Lung (tissue), 11 donors: ENCODE measurements at regions not wholly inside any gene's neighbourhood (a gene's known extent, or its start where the extent isn't known, plus 50 kb on each side); places are given as distances from the start of the nearest gene placed in this dataset.

Experiments
- ATAC-seq: fragments of 200-7000 bp; cut with Tn5 transposase; one replicate; pipeline ENCODE4 v1.9.1; 2020; ENCODE audit warnings: moderate number of reproducible peaks; ENCODE audit not compliant: insufficient read depth, low FRiP score
- DNase-seq, 3 donors: peaks; one replicate each; pipeline ENCODE4 v3.0.0-alpha.2; 2013 to 2017
- H3K27ac ChIP-seq, 2 donors: one replicate each; pipeline ENCODE4 v1.5.1; 2013; ENCODE audit warnings: mild to moderate bottlenecking in 2 of 2, moderate library complexity in 2 of 2, control low read depth in 1 of 2, inconsistent platforms in 1 of 2, low read depth in 1 of 2, low read length in 1 of 2
- H3K27me3 ChIP-seq, 3 donors: one replicate each; pipeline ENCODE4 v1.5.1; 2013; ENCODE audit warnings: low read length in 2 of 3; ENCODE audit not compliant: control insufficient read depth in 3 of 3, insufficient read depth in 3 of 3
- H3K36me3 ChIP-seq, 4 donors: one replicate each; pipeline ENCODE4 v1.5.1; 2013; ENCODE audit warnings: low read length in 4 of 4, mild to moderate bottlenecking in 1 of 4, moderate library complexity in 1 of 4; ENCODE audit not compliant: control insufficient read depth in 4 of 4, insufficient read depth in 4 of 4
- H3K4me1 ChIP-seq, 5 donors: one replicate each; pipeline ENCODE4 v1.5.1; 2013; ENCODE audit warnings: low read length in 5 of 5, mild to moderate bottlenecking in 2 of 5, moderate library complexity in 1 of 5; ENCODE audit not compliant: control insufficient read depth in 5 of 5, insufficient read depth in 5 of 5
- H3K4me3 ChIP-seq: one replicate; pipeline ENCODE4 v1.5.1; 2013; ENCODE audit warnings: mild to moderate bottlenecking, control low read depth, moderate library complexity
- H3K9ac ChIP-seq, 2 donors: one replicate each; pipeline ENCODE4 v1.5.1; 2013; ENCODE audit warnings: low read length in 2 of 2, control low read depth in 1 of 2; ENCODE audit not compliant: insufficient read depth in 1 of 2
- H3K9me3 ChIP-seq, 4 donors: one replicate each; pipeline ENCODE4 v1.5.1; 2013; ENCODE audit warnings: low read length in 3 of 4, mild to moderate bottlenecking in 1 of 4, moderate library complexity in 1 of 4; ENCODE audit not compliant: control insufficient read depth in 4 of 4, insufficient read depth in 3 of 4
- CTCF ChIP-seq: IDR thresholded peaks from 2 replicates; pipeline ENCODE4 v1.5.1; 2012; ENCODE audit warnings: mild to moderate bottlenecking; ENCODE audit errors: control extremely low read depth, extremely low read depth
- WGBS, 2 donors: extraction: QIAGEN DNeasy Blood & Tissue Kit; methylation state at CpG; one replicate each; pipeline ENCODE4 v1.1.7; 2013; 5-methylcytosine and 5-hydroxymethylcytosine counted together
- donor health status: control.
- donor health status: control.
- donor health status: Bipolar disorder and iron deficiency.
- donor health status: healthy.
- donor health status: DM: yes; HTN: yes; CAD: no.

- H3K9ac ChIP-seq = no peak overlapping the region
- no peak overlapping the region for H3K4me3 ChIP-seq
- DNase-seq (no peak), ATAC-seq (no peak)
- WGBS, 2 donors = 75 to 83% methylated on average over 1 of the region's 1 CpG
- H3K36me3 ChIP-seq = no peaks in the 10 kb centered on the region
- H3K4me1 ChIP-seq = peaks cover 0 to 17% (median 0%) of the 10 kb centered on the region in 5 donors
- H3K27ac ChIP-seq = no peak overlapping the region
- no peaks in the 10 kb centered on the region for H3K9me3 ChIP-seq
- TF ChIP-seq CTCF = no peak
- H3K27me3 ChIP-seq = no peaks in the 10 kb centered on the region
Measured at GRCh38 chr6:112934433-112935327, 587.5 kb downstream of the RFPL4B start.

GRCh38 chr6:112935402-112936078 is 588.4 kb downstream of the RFPL4B start:
- DNase-seq = no peak
- Histone ChIP-seq H3K4me1 (peaks cover 0 to 25% (median 0%) of the 10 kb centered on the region in 5 donors), H3K9me3 (no peaks in the 10 kb centered on the region), H3K27ac (no peak overlapping the region), H3K36me3 (no peaks in the 10 kb centered on the region), H3K27me3 (no peaks in the 10 kb centered on the region), H3K9ac (no peak overlapping the region), H3K4me3 (no peak overlapping the region)
- 86 to 92% methylated on average over 2 of the region's 2 CpGs for WGBS, 2 donors
- no peak for TF ChIP-seq CTCF
- ATAC-seq = no peak

GRCh38 chr6:112936079-112936472 is 588.9 kb downstream of the RFPL4B start:
- Histone ChIP-seq H3K27ac (no peak overlapping the region), H3K9ac (no peak overlapping the region), H3K36me3 (no peaks in the 10 kb centered on the region), H3K4me3 (no peak overlapping the region), H3K9me3 (no peaks in the 10 kb centered on the region), H3K27me3 (no peaks in the 10 kb centered on the region), H3K4me1 (peaks cover 0 to 27% (median 0%) of the 10 kb centered on the region in 5 donors)
- ATAC-seq (no peak), DNase-seq (no peak)
- WGBS, 2 donors = 88 to 93% methylated on average over 7 of the region's 7 CpGs
- no peak for TF ChIP-seq CTCF
